Sigmoid colon (tissue), 6 donors: ENCODE measurements at regions not wholly inside any gene's neighbourhood (a gene's known extent, or its start where the extent isn't known, plus 50 kb on each side); places are given as distances from the start of the nearest gene placed in this dataset.

Experiments
- DNase-seq: peaks from one replicate; pipeline ENCODE4 v3.0.0-alpha.2; 2019
- H3K27ac ChIP-seq, 4 donors: fragments of 200-600 bp; sonication (generic); one replicate each; pipeline ENCODE4 v1.5.1; 2016 to 2019; ENCODE audit warnings: mild to moderate bottlenecking in 1 of 4
- H3K27me3 ChIP-seq, 3 donors: fragments of 200-600 bp; sonication (generic); one replicate each; pipeline ENCODE4 v1.5.1; 2019; ENCODE audit warnings: mild to moderate bottlenecking in 1 of 3
- H3K36me3 ChIP-seq, 4 donors: fragments of 200-600 bp; sonication (generic); one replicate each; pipeline ENCODE4 v1.5.1; 2016 to 2019
- H3K4me1 ChIP-seq, 4 donors: fragments of 200-600 bp; sonication (generic); one replicate each; pipeline ENCODE4 v1.5.1; 2017 to 2019
- H3K4me3 ChIP-seq, 4 donors: fragments of 200-600 bp; sonication (generic); one replicate each; pipeline ENCODE4 v1.5.1; 2017 to 2019; ENCODE audit warnings: mild to moderate bottlenecking in 2 of 4, moderate library complexity in 1 of 4
- H3K9me3 ChIP-seq, 4 donors: fragments of 200-600 bp in 3 of 4; sonication (generic) in 3 of 4; one replicate each; pipeline versions ENCODE4 v1.5.1 to v1.6.1; 2013 to 2019
- EP300 ChIP-seq, 4 donors: sonication (generic); formaldehyde crosslinking; IDR thresholded peaks; one replicate each; pipeline ENCODE4 v1.6.1; 2017; ENCODE audit warnings: antibody characterized with exemption in 4 of 4
- POLR2A ChIP-seq, 2 donors: fragments of 450-650 bp; IDR thresholded peaks; one replicate each; pipeline ENCODE4 v1.6.1; 2016; ENCODE audit warnings: antibody characterized with exemption in 2 of 2, mild to moderate bottlenecking in 2 of 2, moderate library complexity in 2 of 2
- POLR2AphosphoS5 ChIP-seq, 4 donors: sonication (generic); formaldehyde crosslinking; IDR thresholded peaks; one replicate each; pipeline ENCODE4 v1.6.1; 2017; ENCODE audit warnings: antibody characterized with exemption in 4 of 4
- WGBS, 2 donors: extraction: QIAGEN DNeasy Blood & Tissue Kit; methylation state at CpG; one replicate each; pipeline ENCODE4 v1.1.7; 2013; 5-methylcytosine and 5-hydroxymethylcytosine counted together
- intact Hi-C: fragments of 100-400 bp; cut with DNase I; formaldehyde crosslinking; loops from one replicate; pipeline ENCODE4 v1.15.1; 2023
- TF ChIP-seq, protein P1 (sequence below), 4 experiments: fragments of 450-650 bp in 3 of 4; fragments of 200-600 bp in 1 of 4; IDR thresholded peaks; one replicate each; pipeline ENCODE4 v1.5.1; 2016 to 2019; ENCODE audit warnings: antibody characterized with exemption in 4 of 4, mild to moderate bottlenecking in 3 of 4, moderate library complexity in 2 of 4
- donor health status: healthy with polysubstance abuse.
- donor health status: healthy.

DNA sequence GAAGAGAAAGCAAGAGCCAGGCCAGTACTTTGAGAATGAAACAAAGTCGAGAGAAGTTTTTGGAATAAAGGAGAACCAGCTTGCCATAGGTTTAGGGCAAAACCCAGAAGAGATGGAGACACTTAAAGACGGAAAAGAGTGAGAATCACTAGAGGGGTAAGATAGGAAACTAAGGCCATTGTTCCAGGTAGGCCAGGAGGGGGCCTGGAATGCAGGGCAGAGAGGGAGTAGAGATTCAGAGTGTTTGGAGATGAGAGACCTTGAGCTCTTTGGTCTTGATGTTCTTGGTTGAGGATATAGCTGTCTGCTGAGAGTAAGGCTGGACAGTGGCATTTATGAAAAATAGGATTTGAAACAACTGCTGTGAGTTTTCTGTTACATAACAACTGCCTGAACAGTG lies 263.3 kb upstream of the POU2AF2 start:
- intact Hi-C loops: no loop called here
- Histone ChIP-seq H3K27me3 (no peaks in the 10 kb centered on the region), H3K4me1 (no peaks in the 10 kb centered on the region), H3K4me3 (no peak overlapping the region), H3K27ac (no peak overlapping the region), H3K9me3 (no peaks in the 10 kb centered on the region), H3K36me3 (no peaks in the 10 kb centered on the region)
- 86 to 88% methylated on average over 2 of the region's 2 CpGs for WGBS, 2 donors
- TF ChIP-seq EP300 (IDR thresholded peaks at IDR 0.05) (no peak), POLR2A (IDR thresholded peaks at IDR 0.05) (no peak), POLR2AphosphoS5 (IDR thresholded peaks at IDR 0.05) (no peak)
- TF ChIP-seq, protein P1, sequence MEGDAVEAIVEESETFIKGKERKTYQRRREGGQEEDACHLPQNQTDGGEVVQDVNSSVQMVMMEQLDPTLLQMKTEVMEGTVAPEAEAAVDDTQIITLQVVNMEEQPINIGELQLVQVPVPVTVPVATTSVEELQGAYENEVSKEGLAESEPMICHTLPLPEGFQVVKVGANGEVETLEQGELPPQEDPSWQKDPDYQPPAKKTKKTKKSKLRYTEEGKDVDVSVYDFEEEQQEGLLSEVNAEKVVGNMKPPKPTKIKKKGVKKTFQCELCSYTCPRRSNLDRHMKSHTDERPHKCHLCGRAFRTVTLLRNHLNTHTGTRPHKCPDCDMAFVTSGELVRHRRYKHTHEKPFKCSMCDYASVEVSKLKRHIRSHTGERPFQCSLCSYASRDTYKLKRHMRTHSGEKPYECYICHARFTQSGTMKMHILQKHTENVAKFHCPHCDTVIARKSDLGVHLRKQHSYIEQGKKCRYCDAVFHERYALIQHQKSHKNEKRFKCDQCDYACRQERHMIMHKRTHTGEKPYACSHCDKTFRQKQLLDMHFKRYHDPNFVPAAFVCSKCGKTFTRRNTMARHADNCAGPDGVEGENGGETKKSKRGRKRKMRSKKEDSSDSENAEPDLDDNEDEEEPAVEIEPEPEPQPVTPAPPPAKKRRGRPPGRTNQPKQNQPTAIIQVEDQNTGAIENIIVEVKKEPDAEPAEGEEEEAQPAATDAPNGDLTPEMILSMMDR (IDR thresholded peaks at IDR 0.05): no peak
- DNase-seq: no peak

GRCh38 chr11:110979696-110980095 lies 265.8 kb upstream of the POU2AF2 start:
- Histone ChIP-seq H3K9me3 (no peaks in the 10 kb centered on the region), H3K27ac (no peak overlapping the region), H3K27me3 (no peaks in the 10 kb centered on the region), H3K4me1 (no peaks in the 10 kb centered on the region), H3K4me3 (no peak overlapping the region), H3K36me3 (no peaks in the 10 kb centered on the region)
- no peak for DNase-seq
- TF ChIP-seq EP300 (IDR thresholded peaks at IDR 0.05) (no peak), POLR2A (IDR thresholded peaks at IDR 0.05) (no peak), POLR2AphosphoS5 (IDR thresholded peaks at IDR 0.05) (no peak)
- TF ChIP-seq, protein P1 (IDR thresholded peaks at IDR 0.05): no peak
- intact Hi-C loops: no loop called here
- WGBS, 2 donors: 88 to 92% methylated on average over 1 of the region's 1 CpG

GRCh38 chr11:110977661-110978060 lies 265.4 kb upstream of the ARHGAP20 start:
- no peak for DNase-seq
- intact Hi-C loops: no loop called here
- H3K27ac ChIP-seq: no peak overlapping the region
- H3K27me3 ChIP-seq: no peaks in the 10 kb centered on the region
- TF ChIP-seq EP300 (IDR thresholded peaks at IDR 0.05): no peak
- TF ChIP-seq, protein P1 (IDR thresholded peaks at IDR 0.05): no peak
- no peak for TF ChIP-seq POLR2AphosphoS5 (IDR thresholded peaks at IDR 0.05)
- no peak for TF ChIP-seq POLR2A (IDR thresholded peaks at IDR 0.05)
- 84 to 92% methylated on average over 1 of the region's 1 CpG for WGBS, 2 donors
- H3K4me3 ChIP-seq: no peak overlapping the region
- H3K36me3 ChIP-seq: no peaks in the 10 kb centered on the region
- no peaks in the 10 kb centered on the region for H3K4me1 ChIP-seq
- H3K9me3 ChIP-seq: no peaks in the 10 kb centered on the region

DNA sequence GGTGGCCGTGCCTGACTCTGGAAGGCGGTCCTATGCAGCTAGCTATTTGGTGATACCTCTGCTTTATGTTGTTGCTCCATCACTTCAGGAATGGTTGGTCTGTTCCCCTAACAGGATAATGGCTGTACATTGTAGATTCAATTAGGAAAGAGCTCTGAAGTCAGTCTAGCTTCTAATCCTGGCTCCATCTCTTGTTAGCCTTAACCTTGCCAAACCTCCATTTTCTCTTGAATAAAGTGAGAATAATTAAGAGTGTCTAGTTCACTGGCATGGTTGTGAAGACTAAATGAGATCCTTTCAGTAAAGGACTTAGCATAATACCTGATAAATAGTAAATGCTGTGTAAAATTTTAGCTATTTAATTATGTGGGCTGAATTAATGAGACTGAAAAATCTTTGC lies 262.5 kb upstream of the ARHGAP20 start:
- Histone ChIP-seq H3K9me3 (no peaks in the 10 kb centered on the region), H3K4me1 (no peaks in the 10 kb centered on the region), H3K36me3 (no peaks in the 10 kb centered on the region), H3K27ac (no peak overlapping the region), H3K27me3 (no peaks in the 10 kb centered on the region), H3K4me3 (no peak overlapping the region)
- no peak for DNase-seq
- TF ChIP-seq EP300 (IDR thresholded peaks at IDR 0.05): no peak
- no peak for TF ChIP-seq POLR2A (IDR thresholded peaks at IDR 0.05)
- no peak for TF ChIP-seq POLR2AphosphoS5 (IDR thresholded peaks at IDR 0.05)
- TF ChIP-seq, protein P1 (IDR thresholded peaks at IDR 0.05): no peak
- intact Hi-C loops: no loop called here
- WGBS, 2 donors: 96 to 100% methylated on average over 2 of the region's 2 CpGs

GRCh38 chr11:110973401-110973980 lies 261.3 kb upstream of the ARHGAP20 start:
- intact Hi-C loops: no loop called here
- Histone ChIP-seq H3K27me3 (no peaks in the 10 kb centered on the region), H3K27ac (no peak overlapping the region), H3K9me3 (no peaks in the 10 kb centered on the region), H3K4me3 (no peak overlapping the region), H3K36me3 (no peaks in the 10 kb centered on the region), H3K4me1 (no peaks in the 10 kb centered on the region)
- DNase-seq: no peak
- TF ChIP-seq POLR2A (IDR thresholded peaks at IDR 0.05) (no peak), POLR2AphosphoS5 (IDR thresholded peaks at IDR 0.05) (no peak), EP300 (IDR thresholded peaks at IDR 0.05) (no peak)
- WGBS, 2 donors: 46 to 47% methylated on average over 2 of the region's 2 CpGs
